ENCODE measurements at regions not wholly inside any gene's neighbourhood (a gene's known extent, or its start where the extent isn't known, plus 50 kb on each side); places are given as distances from the start of the nearest gene placed in this dataset.

DNA sequence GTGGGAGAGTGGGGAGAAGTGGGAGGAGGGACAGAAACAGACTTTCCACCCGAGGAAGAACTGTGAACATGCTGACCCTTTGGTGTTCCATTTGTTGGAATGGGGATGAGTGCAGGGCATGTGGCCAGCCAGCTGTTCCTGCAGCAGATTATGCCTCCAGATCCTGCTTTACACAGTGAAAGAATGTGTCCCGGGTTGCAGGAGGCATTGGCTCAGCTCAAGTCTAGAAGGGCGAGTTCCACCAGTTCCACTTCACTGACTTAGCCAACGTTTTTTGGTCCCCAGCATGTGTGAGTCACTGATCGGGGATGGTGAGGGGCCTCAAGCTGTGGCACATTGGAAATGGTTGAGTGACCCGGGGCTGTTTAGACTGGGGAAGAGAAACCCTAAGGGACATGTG, 307.0 kb upstream of the ROPN1 start:
- H3K27ac ChIP-seq, result no peak overlapping the region
- TF ChIP-seq CTCF (conservative IDR thresholded peaks at IDR 0.05) (no peak), ZFX (IDR thresholded peaks at IDR 0.05) (no peak)

GRCh38 chr3:124299831-124300230, 307.9 kb upstream of the ROPN1 start:
- no peak overlapping the region for H3K27ac ChIP-seq
- TF ChIP-seq CTCF (conservative IDR thresholded peaks at IDR 0.05) (no peak), ZFX (IDR thresholded peaks at IDR 0.05) (no peak)

GRCh38 chr3:124300416-124300815, 308.5 kb upstream of the ROPN1 start:
- TF ChIP-seq CTCF (conservative IDR thresholded peaks at IDR 0.05) (no peak), ZFX (IDR thresholded peaks at IDR 0.05) (no peak)
- no peak overlapping the region for H3K27ac ChIP-seq

DNA sequence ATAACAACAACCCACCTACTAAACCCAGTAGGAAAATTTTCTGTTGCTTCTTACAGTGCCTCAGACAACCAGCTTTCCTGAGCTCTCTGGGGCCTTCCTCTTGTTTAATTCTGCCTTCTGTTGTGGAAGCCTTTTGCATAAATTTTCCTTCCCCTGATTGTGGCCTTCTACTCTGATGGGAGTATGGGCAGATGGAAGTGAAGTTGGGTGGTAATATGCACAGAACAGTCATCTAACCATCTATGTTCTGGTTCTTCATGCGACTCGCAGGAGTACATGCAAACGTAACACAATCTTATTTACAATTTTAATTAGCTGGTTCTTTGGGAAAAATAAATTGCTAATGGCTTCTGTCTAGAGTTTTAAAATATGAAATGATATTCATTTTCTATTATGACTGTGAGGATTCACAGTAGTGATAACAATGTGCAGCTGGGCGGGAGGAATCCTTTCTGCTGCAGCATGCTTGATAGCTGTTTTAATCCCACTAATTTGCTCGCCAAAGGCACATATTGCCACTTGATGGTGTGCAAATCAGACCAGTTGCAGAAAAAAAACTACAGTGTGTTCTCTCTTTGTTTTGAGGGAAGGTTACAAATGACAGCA, 311.5 kb upstream of the ROPN1 start:
- TF ChIP-seq CTCF (conservative IDR thresholded peaks at IDR 0.05) (no peak), ZFX (IDR thresholded peaks at IDR 0.05) (no peak)
- H3K27ac ChIP-seq, result no peak overlapping the region

- no peak for TF ChIP-seq ZFX (IDR thresholded peaks at IDR 0.05)
- TF ChIP-seq CTCF (conservative IDR thresholded peaks at IDR 0.05), result no peak
- H3K27ac ChIP-seq, result no peak overlapping the region
These were observed 314.7 kb upstream of the ROPN1 start for GRCh38 chr3:124306665-124307064.

DNA sequence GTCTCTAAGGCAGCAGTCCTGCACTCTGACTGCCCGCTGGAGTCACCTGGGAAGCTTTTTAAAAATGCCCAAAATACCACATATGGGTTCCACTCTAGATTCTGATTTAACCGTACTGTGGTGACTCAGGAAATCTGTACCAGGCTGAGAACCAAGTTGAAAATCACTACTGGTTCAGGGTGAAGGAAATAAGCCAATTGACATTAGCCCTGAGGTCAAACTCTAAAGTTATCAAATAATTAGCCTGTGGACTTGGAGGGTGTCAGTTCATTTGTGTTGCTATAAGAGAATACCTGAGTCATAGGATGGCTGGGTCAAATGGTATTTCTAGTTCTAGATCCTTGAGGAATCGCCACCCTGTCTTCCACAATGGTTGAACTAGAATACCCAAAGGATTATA, 321.7 kb upstream of the ROPN1 start:
- no peak for TF ChIP-seq CTCF (conservative IDR thresholded peaks at IDR 0.05)
- TF ChIP-seq ZFX (IDR thresholded peaks at IDR 0.05), result no peak
- H3K27ac ChIP-seq, result no peak overlapping the region

DNA sequence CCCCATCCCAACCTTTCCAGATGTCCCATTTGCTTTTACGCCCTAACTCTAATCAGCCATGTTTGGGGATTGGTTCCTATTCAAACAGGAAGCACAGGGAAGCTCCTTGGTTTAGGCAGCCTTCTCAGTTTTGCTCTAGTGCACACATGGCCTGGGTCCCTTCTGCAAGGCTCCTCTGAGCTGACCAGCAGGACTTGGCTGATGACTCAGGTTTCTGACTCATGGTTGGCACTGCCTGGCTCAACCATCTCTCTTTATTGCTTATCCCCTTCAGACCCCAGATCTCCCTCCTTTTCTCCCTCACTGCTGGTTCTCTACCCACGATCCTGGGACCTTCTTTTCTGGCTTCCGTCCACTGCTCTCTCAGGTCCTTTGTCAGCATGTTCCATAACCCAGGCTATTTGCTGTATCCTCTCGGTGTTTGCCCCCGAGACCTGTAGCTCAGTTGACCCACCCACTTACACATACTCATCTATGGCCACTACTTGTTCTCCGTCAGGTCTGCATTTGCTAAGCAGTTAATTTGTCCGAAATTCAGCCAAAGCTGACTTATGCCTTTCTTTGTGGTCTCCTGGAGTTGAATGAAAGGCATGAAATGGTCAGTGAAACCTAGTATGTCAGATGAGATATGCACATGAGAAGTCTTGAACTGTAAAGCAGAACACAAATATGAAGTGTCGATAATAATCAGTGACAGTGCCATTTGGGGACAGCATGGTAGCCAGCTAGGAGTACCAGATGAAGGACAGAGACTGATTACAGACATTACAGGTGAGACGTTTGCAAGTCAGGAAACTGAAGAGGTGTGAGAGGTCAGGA, 323.5 kb upstream of the ROPN1 start:
- no peak overlapping the region for H3K27ac ChIP-seq
- TF ChIP-seq ZFX (IDR thresholded peaks at IDR 0.05) (no peak), CTCF (conservative IDR thresholded peaks at IDR 0.05) (no peak)
